GM12892 (cell line): ENCODE measurements at regions not wholly inside any gene's neighbourhood (a gene's known extent, or its start where the extent isn't known, plus 50 kb on each side); places are given as distances from the start of the nearest gene placed in this dataset.
"Not testable (repeated sequence)": the region's sequence is repeated elsewhere in the genome, so short reads cannot be mapped to it uniquely, and the experiment has no call there.

Experiments used
- DNase-seq: peaks from one replicate; pipeline ENCODE4 v3.0.0; 2011; ENCODE audit not compliant: insufficient read length
- FAIRE-seq: peaks from 2 replicates; lab custom pipeline; 2011; peaks lifted over from hg19 to GRCh38; lab: Jason Lieb, UNC
- POLR2A ChIP-seq: IDR thresholded peaks from 2 replicates; pipeline ENCODE4 v1.6.1; 2011; ENCODE audit warnings: low read depth, low read length, control low read depth
- POLR2AphosphoS5 ChIP-seq: IDR thresholded peaks from 2 replicates; pipeline ENCODE4 v1.6.1; 2011; ENCODE audit warnings: low read depth, low read length, control low read depth
- TAF1 ChIP-seq: IDR thresholded peaks from 2 replicates; pipeline ENCODE4 v1.6.1; 2011; ENCODE audit warnings: low read depth, mild to moderate bottlenecking, control low read depth, low read length, borderline replicate concordance

- DNase-seq (no peak), FAIRE-seq (no peak)
- TF ChIP-seq TAF1 (no peak), POLR2A (no peak), POLR2AphosphoS5 (no peak)
These were observed 329.1 kb downstream of the TFAP2B start for GRCh38 chr6:51147756-51148155.

GRCh38 chr6:51152594-51152993 lies 333.9 kb downstream of the TFAP2B start:
- DNase-seq: no peak

GRCh38 chr6:51153109-51153508 lies 334.4 kb downstream of the TFAP2B start:
- FAIRE-seq (no peak), DNase-seq (no peak)
- TF ChIP-seq TAF1 (no peak), POLR2A (no peak), POLR2AphosphoS5 (no peak)

More at GRCh38 chr6:51152594-51152993, 333.9 kb downstream of the TFAP2B start:
- TF ChIP-seq POLR2AphosphoS5: no peak
- no peak for TF ChIP-seq POLR2A
- no peak for TF ChIP-seq TAF1
- no peak for FAIRE-seq

- not testable (repeated sequence) for DNase-seq, FAIRE-seq
These were observed 336.3 kb downstream of the TFAP2B start for GRCh38 chr6:51154925-51155324.

- FAIRE-seq, DNase-seq: not testable (repeated sequence)
These were observed 340.6 kb downstream of the TFAP2B start for GRCh38 chr6:51159260-51159659.

- no peak for DNase-seq
- no peak for FAIRE-seq
- TF ChIP-seq POLR2AphosphoS5 (no peak), TAF1 (no peak), POLR2A (no peak)
These were observed 343.1 kb downstream of the TFAP2B start for GRCh38 chr6:51161752-51162151.

GRCh38 chr6:51163843-51164529 lies 345.3 kb downstream of the TFAP2B start:
- no peak for TF ChIP-seq POLR2A
- TF ChIP-seq TAF1: no peak
- no peak for TF ChIP-seq POLR2AphosphoS5
- FAIRE-seq: no peak
- no peak for DNase-seq

GRCh38 chr6:51166914-51167313 lies 348.2 kb downstream of the TFAP2B start:
- FAIRE-seq: no peak
- no peak for TF ChIP-seq TAF1
- no peak for TF ChIP-seq POLR2A
- TF ChIP-seq POLR2AphosphoS5: no peak
- no peak for DNase-seq

- DNase-seq: no peak
- TF ChIP-seq POLR2AphosphoS5 (no peak), TAF1 (no peak), POLR2A (no peak)
- no peak for FAIRE-seq
These were observed 348.8 kb downstream of the TFAP2B start for GRCh38 chr6:51167468-51167867.

GRCh38 chr6:51182827-51183226 lies 364.2 kb downstream of the TFAP2B start:
- DNase-seq (no peak), FAIRE-seq (no peak)
- TF ChIP-seq POLR2A (no peak), POLR2AphosphoS5 (no peak), TAF1 (no peak)

- DNase-seq (no peak), FAIRE-seq (no peak)
- TF ChIP-seq TAF1 (no peak), POLR2AphosphoS5 (no peak), POLR2A (no peak)
These were observed 365.4 kb downstream of the TFAP2B start for GRCh38 chr6:51184046-51184445.

- FAIRE-seq, DNase-seq: not testable (repeated sequence)
These were observed 374.5 kb downstream of the TFAP2B start for GRCh38 chr6:51193163-51193562.

- FAIRE-seq (no peak), DNase-seq (no peak)
- TF ChIP-seq POLR2A (no peak), TAF1 (no peak), POLR2AphosphoS5 (no peak)
These were observed 380.5 kb downstream of the TFAP2B start for GRCh38 chr6:51199105-51199552.
